Renal pelvis (tissue), 1 donor: ENCODE measurements at regions not wholly inside any gene's neighbourhood (a gene's known extent, or its start where the extent isn't known, plus 50 kb on each side); places are given as distances from the start of the nearest gene placed in this dataset.
"Not testable (repeated sequence)": the region's sequence is repeated elsewhere in the genome, so short reads cannot be mapped to it uniquely, and the experiment has no call there.

Experiments used
- DNase-seq: peaks from one replicate; pipeline ENCODE4 v3.0.0-alpha.2; 2013

DNA sequence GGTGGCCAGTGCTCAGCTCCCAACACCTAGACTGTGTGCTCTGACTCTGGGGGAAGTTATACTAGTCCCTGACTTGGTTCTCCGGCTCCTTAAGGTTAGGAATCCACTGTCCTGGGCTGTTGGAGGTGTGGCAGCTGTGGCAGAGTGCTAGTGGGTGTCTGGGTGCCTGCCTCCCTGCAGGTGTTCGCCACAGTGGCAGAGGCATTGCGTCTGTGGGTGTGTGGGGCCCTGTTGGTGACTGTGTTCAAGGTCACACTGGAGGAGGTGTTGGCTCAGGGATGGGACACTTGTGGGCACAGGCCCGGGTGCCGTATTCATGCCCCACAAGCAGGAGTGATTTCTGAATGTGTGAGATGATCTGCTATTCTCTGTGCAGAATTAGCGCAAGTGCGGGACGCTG, 467.4 kb downstream of the TMEM121 start:
- no peak for DNase-seq

DNA sequence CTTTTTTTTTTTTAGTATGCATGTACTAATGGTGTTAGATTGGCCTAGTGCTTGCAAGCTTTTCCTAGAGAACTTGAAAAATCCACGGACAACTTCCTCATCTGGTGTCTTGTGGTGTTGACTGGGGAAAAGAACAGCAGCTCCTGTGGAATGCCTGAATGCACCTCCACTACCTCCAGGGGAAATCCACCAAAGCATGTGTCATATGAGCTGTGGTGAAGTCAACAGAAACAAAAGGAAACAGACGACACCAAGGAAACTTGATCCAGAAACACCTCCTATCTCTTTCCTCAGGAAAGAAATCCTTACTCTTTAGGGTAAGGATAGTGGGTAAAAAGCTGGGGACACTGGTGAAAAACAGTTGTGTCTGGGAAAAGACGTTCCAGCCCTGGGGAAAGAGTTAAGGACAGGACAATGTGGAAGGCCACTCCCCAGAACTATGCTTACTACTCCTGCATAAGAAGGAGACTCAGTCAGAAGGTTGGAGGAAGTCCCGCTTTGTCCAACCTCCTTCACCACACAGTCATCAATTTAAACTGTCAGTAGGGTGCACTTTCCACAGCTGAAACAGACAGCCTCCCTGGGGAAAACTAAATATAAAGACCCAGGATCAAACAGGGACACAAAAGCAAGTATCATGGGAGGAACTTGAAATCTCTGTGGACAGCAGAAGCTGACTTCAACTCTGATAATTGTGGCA, 468.8 kb downstream of the TMEM121 start:
- DNase-seq, result not testable (repeated sequence)

DNA sequence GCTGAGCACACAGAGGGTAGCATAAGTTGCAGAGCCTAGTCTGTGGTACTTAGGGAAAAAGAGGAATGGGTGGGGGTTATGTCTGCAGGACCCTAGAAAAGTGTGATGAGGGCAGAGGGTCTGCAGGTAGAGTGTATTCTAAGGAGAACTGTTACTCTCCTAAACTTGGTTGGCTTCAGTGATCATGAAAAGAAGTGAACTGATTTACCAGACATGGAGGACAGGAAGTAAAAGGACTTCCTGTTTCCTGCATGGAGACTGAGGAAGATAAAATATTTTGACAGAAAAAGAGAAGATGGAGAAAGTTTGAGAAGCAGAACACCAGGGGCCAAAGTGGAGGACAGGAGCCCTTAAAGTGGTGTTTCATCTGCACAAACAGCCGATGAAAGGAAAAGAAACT, 472.2 kb downstream of the TMEM121 start:
- DNase-seq, result not testable (repeated sequence)

GRCh38 chr14:105999361-106000028, 473.1 kb downstream of the TMEM121 start:
- DNase-seq, result peak; percentile 1

DNA sequence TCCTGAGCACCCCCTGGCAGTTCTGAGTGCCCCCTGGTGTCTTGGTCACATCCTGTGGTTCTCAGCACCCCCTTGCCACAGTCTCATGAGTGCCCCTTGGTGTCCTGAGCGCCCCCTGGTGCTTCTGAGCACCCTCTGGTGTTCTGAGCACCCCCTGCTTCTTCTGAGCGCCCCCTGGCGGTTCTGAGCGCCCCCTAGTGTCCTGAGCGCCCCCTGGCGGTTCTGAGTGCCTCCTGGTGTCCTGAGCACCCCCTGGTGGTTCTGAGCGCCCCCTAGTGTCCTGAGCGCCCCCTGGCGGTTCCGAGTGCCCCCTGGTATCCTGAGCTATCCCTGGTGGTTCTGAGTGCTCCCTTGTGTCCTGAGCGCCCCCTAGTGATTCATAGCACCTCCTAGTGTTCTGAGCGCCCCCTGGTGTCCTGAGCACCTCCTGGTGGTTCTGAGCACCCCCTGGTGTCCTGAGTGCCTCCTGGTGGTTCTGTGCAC, 473.7 kb downstream of the TMEM121 start:
- not testable (repeated sequence) for DNase-seq

DNA sequence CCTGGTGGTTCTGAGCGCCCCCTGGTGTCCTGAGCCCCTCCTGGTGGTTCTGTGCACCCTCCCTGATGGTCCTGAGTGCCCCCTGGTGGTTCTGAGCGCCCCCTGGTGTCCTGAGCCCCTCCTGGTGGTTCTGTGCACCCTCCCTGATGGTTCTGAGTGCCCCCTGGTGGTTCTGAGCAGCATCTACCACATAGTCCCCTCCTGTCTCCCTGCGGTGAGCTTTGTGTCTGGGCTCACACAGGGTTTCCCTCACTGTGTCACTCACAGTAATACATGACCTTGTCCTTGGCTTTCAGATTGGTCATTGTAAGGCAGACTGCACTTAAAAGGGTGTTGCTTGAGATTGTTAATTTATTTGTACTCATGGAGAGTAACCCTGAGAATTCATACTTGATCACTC, 474.9 kb downstream of the TMEM121 start:
- not testable (repeated sequence) for DNase-seq

DNA sequence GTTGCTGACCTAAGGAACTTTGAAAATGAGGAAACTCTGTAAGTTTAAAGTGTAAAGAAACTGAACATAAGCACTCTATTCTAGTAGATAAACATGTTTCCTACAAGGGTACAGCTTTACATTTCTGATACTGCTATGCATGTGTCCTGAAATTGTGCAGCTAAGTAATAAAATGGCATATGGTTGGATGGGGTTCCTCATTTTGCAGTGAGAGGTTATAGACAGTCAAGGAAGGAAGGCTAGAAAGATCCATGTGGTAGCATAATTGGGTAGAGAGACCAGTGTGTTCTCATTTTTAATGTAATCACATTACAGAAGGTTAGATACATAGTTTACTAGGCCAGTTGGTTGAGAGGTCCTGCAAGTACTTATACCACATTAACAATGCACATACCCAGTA, 477.0 kb downstream of the TMEM121 start:
- DNase-seq, result no peak

DNA sequence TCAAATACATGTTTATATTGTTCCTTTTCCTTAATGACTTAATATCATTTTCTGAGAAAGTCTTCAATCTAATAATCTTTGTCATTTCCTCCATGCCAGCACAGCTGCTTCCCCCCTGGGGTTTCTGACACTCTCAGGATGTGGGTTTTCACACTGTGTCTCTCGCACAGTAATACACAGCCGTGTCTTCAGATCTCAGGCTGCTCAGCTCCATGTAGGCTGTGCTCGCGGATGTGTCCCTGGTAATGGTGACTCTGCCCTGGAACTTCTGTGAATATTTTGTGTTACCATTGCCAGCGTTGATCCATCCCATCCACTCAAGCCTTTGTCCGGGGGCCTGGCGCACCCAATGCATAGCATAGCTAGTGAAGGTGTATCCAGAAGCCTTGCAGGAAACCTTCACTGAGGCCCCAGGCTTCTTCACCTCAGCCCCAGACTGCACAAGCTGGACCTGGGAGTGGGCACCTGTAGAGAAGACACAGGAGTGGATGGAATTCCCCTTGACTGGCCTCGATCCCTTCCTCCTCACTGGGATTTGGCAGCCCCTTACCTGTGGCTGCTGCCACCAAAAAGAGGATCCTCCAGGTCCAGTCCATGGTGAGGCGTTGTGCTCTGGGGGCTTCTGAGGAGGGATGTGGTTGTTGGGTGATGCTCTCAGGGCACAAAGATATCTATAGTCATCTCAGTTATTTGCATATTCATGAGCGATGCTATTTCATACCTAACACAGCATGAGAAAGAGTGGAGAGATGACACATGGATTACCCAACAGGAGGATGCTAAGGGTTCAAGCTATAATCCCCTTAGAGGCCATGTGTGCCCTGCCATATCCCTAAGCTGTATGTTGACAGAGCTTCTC, 478.8 kb downstream of the TMEM121 start:
- DNase-seq, result not testable (repeated sequence)

DNA sequence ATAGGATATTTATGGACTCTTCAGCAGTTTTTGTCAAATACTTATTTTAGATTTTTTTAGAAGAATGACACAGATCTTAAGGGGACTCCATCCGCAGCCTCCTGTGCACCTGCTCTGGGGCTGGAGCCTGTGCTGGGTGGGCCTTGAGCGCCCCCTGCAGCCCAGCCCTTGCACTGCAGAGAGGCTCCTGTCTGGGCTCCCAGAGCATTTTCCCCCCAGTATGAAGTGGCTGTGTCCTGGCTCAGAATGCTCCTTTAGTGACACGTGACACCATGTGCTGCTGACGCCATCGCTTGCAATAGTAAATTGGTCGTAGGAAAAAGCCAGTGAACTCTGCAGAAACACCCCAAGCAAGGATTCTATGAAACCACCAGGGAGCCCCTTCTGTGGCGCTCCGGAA, 479.7 kb downstream of the TMEM121 start:
- not testable (repeated sequence) for DNase-seq

- not testable (repeated sequence) for DNase-seq
Observed at GRCh38 chr14:106006716-106007115, 480.3 kb downstream of the TMEM121 start.

DNA sequence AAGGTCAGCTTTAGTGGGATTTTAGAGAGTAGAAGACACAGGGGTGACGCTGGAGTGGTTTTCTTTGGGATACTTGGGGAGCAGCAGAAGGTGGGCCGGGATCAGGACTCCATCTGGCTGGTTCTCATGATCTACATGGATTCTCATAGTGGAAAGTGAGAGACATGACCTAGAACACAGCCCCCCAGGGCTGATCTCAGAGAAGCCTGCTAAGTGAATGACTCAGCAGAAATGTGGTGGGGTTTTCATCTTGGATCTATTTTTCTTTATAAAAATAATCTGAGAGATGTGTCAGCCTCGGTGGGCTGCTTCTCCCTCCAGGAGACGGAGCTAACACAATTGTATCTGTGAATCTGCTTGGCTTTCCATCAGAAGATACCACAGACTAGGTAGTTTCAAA, 484.4 kb downstream of the TMEM121 start:
- DNase-seq, result no peak

DNA sequence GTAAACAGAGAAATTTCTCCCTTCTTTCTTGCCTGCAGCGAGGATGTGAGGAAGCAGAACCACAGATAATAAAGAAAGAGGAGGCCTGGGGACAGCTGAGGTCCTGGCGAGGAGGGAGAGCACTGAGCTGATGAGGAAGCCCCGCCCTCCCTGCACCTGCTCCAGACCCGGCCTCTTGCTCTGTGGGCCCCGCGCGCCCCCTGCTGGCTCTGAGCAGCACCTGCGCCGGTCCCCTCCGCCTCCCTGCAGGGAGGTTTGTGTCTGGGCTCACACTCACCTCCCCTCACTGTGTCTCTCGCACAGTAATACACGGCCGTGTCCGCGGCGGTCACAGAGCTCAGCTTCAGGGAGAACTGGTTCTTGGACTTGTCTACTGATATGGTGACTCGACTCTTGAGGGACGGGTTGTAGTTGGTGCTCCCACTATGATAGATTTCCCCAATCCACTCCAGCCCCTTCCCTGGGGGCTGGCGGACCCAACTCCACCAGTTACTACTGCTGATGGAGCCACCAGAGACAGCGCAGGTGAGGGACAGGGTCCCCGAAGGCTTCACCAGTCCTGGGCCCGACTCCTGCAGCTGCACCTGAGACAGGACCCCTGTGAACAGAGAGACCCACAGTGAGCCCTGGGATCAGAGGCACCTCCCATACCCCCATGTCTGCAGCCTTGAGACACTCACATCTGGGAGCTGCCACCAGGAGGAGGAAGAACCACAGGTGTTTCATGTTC, 485.4 kb downstream of the TMEM121 start:
- not testable (repeated sequence) for DNase-seq

- not testable (repeated sequence) for DNase-seq
Observed at GRCh38 chr14:106012361-106012725, 486.0 kb downstream of the TMEM121 start.

GRCh38 chr14:106013879-106014376, 487.5 kb downstream of the TMEM121 start:
- DNase-seq, result no peak

DNA sequence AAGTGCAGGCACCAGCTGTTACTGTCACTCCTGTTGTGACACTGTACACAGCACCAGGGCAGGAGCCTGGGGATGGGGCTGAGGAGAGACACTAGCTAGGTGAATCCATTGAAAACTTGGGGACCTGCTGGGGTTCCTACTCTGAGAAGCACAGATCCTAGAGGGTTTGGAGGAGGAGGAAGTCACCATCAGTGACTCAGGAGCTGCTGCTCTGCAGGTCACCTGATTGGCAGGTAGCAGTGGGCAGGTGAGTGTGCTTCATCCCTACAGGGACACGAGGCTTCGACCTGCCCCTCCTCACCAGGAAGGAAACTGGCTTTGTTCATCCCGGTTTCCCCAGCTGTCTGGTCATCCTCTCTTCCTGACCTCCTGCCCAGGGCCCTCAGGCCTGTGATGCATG, 491.6 kb downstream of the TMEM121 start:
- not testable (repeated sequence) for DNase-seq

GRCh38 chr14:106021832-106022231, 495.4 kb downstream of the TMEM121 start:
- DNase-seq, result no peak

DNA sequence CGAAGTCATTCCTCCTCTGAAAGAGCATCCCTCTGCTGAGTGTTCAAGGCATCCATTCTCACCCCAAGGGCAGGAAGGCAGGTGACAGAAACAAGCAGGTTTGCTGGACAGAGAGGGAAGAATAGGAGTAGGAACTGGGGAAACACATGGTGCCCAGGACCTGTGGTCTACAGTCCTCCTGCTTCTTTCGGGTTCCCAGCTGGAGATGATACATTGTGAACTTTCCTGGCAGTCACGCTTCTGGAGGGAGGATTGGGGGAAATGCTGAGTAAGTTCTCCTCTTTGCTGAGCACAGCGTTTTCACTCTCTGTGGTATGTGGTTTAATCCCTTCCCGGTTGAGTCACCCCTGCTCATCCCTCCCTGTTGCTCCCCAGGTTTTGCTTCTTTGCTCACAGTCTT, 496.3 kb downstream of the TMEM121 start:
- not testable (repeated sequence) for DNase-seq

GRCh38 chr14:106023411-106023810, 497.0 kb downstream of the TMEM121 start:
- DNase-seq, result no peak

GRCh38 chr14:106024983-106025604, 498.7 kb downstream of the TMEM121 start:
- DNase-seq, result no peak

DNA sequence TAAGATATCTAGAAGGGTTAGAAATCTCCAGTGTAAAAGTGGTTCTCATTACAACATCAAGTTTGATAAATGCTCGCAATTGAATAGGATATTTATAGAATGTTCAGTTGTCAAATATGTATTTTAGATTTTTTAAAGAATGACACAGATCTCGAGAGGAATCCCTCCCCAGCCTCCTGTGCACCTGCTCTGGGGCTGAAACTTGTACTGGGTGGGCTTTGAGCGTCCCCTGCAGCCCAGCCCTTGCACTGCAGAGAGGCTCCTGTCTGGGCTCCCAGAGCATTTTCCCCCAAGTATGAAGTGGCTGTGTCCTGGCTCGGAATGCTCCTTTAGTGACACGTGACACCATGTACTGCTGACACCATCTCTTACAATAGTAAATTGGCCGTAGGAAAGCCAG, 499.6 kb downstream of the TMEM121 start:
- DNase-seq, result no peak

- DNase-seq, result not testable (repeated sequence)
Observed at GRCh38 chr14:106027759-106028158, 501.4 kb downstream of the TMEM121 start.
